ENCODE measurements at regions not wholly inside any gene's neighbourhood (a gene's known extent, or its start where the extent isn't known, plus 50 kb on each side); places are given as distances from the start of the nearest gene placed in this dataset.

DNA sequence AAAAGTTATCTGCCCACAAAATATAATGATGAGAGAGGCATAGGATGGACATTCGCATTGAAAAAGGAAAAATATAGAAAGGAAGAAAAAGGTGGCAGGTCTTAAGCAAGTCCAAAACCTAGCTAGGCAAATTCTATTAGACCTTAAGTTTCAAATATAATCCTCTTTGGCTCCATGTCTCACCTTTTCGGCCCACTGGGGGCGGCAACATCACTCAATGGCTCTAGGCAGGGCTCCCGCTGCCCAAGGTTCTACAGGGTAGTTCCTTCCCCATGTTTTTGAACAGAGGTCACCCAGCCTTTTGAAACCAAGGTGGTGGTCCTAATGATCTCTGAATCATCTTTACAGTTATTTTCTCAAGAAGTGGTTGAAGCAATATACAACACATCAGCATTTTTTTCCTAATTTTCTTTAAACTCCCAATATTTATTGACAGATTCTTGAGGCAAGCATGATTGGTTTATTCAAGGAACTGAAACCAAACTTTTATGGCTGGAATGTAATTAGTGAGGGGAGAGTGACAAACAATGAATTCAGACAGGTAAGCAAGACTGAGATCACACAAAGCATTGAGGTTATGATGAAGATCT is 309.4 kb downstream of the ANTXR2 start:
- TF ChIP-seq CTCF (IDR thresholded peaks at IDR 0.05), result no peak

GRCh38 chr4:79759793-79760192 is 313.2 kb downstream of the ANTXR2 start:
- TF ChIP-seq CTCF (IDR thresholded peaks at IDR 0.05), result no peak
- H3K9me3 ChIP-seq, result no peaks in the 10 kb centered on the region
- H3K27ac ChIP-seq, result no peak overlapping the region
- H3K36me3 ChIP-seq, result no peaks in the 10 kb centered on the region
- H3K4me1 ChIP-seq (ENCODE audit: control insufficient read depth in 1 of 2, insufficient read depth in 1 of 2, low read depth in 1 of 2, low read length in 1 of 2), result no peaks in the 10 kb centered on the region
- H3K4me3 ChIP-seq (ENCODE audit: low read depth in 1 of 2, low read length in 1 of 2), result no peak overlapping the region
- H3K27me3 ChIP-seq, result no peaks in the 10 kb centered on the region

More for the DNA sequence above, 309.4 kb downstream of the ANTXR2 start:
- no peaks in the 10 kb centered on the region for H3K27me3 ChIP-seq
- no peak overlapping the region for H3K4me3 ChIP-seq (ENCODE audit: low read depth in 1 of 2, low read length in 1 of 2)
- no peak overlapping the region for H3K27ac ChIP-seq
- no peaks in the 10 kb centered on the region for H3K9me3 ChIP-seq
- H3K36me3 ChIP-seq, result no peaks in the 10 kb centered on the region
- no peaks in the 10 kb centered on the region for H3K4me1 ChIP-seq (ENCODE audit: control insufficient read depth in 1 of 2, insufficient read depth in 1 of 2, low read depth in 1 of 2, low read length in 1 of 2)

DNA sequence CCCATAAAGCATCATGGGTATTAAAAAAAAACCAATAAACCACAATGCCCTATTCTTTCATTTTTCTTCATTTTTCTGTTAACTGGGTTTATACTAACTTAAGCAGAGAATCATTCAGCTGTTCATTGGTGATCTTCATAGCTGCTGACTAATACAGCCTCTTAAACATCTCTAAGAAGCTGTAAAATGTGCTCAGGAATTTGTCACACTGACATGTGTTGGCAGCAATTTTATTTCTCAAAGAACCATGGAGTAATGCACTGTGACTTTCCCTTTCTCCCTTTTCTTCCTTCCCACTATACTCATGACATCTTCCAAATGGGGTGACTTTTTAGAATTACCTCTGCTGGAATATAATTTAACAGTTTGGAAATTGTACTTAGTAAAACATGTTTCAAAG is 315.4 kb downstream of the ANTXR2 start:
- no peaks in the 10 kb centered on the region for H3K4me1 ChIP-seq (ENCODE audit: control insufficient read depth in 1 of 2, insufficient read depth in 1 of 2, low read depth in 1 of 2, low read length in 1 of 2)
- H3K36me3 ChIP-seq, result no peaks in the 10 kb centered on the region
- no peak overlapping the region for H3K4me3 ChIP-seq (ENCODE audit: low read depth in 1 of 2, low read length in 1 of 2)
- H3K9me3 ChIP-seq, result no peaks in the 10 kb centered on the region
- TF ChIP-seq CTCF (IDR thresholded peaks at IDR 0.05), result no peak
- no peaks in the 10 kb centered on the region for H3K27me3 ChIP-seq
- H3K27ac ChIP-seq, result no peak overlapping the region

DNA sequence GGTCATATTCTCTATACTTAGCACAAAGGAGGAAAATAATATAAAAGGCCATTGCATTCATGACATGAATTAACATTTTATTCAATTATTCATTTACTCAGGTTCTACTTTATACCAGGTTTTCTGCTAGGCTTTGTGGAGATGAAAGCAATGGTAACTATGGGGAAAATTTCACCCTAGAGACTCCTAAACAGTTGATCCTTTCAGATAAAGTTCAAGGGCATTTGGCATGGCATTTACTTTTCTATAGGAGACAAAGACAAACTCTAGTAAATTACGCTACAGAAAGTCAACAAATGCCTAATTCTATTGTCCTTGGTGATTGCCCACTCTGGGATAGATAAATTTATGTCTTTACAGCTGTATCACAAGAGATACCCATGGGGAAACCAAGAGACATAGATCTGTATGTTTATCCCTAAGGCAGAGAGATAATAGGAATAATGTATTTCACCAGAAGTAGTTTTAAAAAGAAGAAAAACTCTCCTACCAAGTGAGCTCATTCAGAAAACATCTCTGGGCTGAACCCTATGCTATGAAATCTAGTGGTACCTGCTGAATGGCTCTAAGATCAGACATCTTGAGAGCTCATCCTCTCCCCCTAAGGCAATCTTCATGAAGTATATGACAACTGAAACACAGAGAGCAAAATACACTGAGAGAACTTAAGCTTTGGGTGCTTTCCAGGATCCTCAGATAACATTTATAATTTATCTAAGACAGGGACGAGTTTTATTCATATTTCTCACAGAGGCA is 316.7 kb downstream of the ANTXR2 start:
- no peaks in the 10 kb centered on the region for H3K9me3 ChIP-seq
- no peak overlapping the region for H3K27ac ChIP-seq
- no peaks in the 10 kb centered on the region for H3K4me1 ChIP-seq (ENCODE audit: control insufficient read depth in 1 of 2, insufficient read depth in 1 of 2, low read depth in 1 of 2, low read length in 1 of 2)
- H3K27me3 ChIP-seq, result no peaks in the 10 kb centered on the region
- TF ChIP-seq CTCF (IDR thresholded peaks at IDR 0.05), result no peak
- no peaks in the 10 kb centered on the region for H3K36me3 ChIP-seq
- H3K4me3 ChIP-seq (ENCODE audit: low read depth in 1 of 2, low read length in 1 of 2), result no peak overlapping the region

DNA sequence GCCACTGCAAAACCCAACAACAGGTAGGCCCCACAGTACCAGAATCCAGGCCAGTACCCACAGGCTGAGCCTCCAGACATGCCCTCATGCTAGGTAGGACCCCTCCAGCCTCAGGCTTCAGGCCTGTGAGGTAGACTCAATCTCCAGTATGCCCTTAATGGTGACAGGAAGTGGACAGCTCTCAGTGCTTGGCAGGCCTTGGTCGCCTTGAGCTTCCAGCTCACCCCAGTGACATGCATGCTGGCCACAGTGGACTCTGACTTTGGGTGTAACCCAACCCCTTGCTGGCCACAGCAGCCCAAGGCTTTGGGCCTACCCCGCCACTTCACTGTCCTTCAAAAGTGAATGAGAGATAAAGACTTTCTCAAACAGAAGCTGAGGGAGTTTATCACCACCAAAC is 324.2 kb downstream of the ANTXR2 start:
- Histone ChIP-seq H3K9me3 (no peaks in the 10 kb centered on the region), H3K4me1 (ENCODE audit: control insufficient read depth in 1 of 2, insufficient read depth in 1 of 2, low read depth in 1 of 2, low read length in 1 of 2) (no peaks in the 10 kb centered on the region), H3K4me3 (ENCODE audit: low read depth in 1 of 2, low read length in 1 of 2) (no peak overlapping the region), H3K27me3 (no peaks in the 10 kb centered on the region), H3K36me3 (no peaks in the 10 kb centered on the region), H3K27ac (no peak overlapping the region)
- no peak for TF ChIP-seq CTCF (IDR thresholded peaks at IDR 0.05)
